HG03571 (cell line): ENCODE measurements at regions not wholly inside any gene's neighbourhood (a gene's known extent, or its start where the extent isn't known, plus 50 kb on each side); places are given as distances from the start of the nearest gene placed in this dataset.

Source experiments
- ATAC-seq: cut with Tn5 transposase; IDR thresholded peaks from one replicate; pipeline ENCODE4 v1.9.1; 2021; ENCODE audit not compliant: unreplicated experiment

DNA sequence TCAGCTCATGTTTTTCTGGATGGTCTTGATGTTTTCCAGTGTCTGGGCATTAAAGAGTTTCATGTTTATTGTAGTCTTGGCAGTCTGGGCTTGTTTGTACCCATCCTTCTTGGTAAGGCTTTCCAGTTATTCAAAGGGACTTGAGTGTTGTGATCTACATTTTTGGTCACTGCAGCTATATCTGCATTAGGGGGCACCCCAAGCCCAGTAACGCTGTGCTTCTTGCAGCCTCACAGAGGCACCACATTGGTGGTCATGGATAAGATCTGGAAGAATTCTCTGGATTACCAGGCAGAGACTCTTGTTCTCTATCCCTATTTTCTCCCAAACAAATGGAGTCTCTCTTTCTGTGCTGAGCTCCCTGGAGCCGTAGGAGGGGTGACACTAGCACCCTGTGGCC lies 451.5 kb upstream of the FAT3 start:
- ATAC-seq: no peak

DNA sequence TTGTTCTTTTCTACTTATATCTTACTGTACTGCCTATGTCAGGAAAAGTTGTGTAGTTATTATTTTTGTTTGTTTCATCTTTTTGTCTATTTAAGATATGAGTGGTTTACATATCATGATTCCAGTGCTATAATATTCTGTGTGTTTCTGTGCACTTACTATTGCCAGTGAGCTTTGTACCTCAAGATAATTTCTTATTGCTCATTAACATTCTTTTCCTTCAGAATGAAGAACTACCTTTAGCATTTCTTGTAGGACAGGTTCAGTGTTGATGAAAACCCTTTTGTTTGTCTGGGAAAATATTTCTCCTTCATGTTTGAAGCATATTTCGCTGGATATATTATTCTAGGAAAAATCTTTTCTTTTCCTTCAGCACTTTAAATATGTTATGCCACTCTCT lies 452.7 kb upstream of the FAT3 start:
- no peak for ATAC-seq

- ATAC-seq: no peak
Measured at GRCh38 chr11:91768783-91769182, 455.8 kb upstream of the FAT3 start.

- no peak for ATAC-seq
Measured at GRCh38 chr11:91763331-91763730, 461.3 kb upstream of the FAT3 start.

DNA sequence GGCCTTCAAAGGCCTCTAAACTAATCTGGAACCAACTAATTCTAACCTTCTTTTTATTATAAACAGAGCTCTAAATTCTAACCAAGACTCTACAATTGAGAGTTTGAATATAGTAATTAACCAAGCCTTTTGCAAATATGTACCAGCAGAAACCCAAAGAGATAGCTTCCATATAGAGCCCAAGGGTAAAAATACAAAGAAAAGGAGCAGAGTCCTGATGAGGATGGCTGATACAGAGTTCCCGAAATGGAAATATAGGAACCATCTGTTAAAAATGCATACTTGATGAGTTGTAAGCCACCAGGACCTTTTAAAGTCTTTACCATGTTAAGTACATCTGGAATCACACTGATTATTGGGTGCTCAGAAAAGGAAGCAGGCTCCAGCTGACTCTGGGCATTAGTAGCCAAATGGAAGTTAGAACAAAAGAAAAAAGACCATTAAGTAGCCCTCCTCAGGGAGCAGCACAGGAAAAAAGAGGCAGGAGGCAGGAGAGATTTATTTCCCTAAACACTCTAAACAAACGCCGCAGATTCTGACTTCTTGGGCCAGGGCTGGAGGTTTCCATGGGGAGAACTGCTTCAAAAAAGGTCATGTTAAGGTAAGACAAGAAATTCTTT lies 463.1 kb upstream of the FAT3 start:
- ATAC-seq: no peak

DNA sequence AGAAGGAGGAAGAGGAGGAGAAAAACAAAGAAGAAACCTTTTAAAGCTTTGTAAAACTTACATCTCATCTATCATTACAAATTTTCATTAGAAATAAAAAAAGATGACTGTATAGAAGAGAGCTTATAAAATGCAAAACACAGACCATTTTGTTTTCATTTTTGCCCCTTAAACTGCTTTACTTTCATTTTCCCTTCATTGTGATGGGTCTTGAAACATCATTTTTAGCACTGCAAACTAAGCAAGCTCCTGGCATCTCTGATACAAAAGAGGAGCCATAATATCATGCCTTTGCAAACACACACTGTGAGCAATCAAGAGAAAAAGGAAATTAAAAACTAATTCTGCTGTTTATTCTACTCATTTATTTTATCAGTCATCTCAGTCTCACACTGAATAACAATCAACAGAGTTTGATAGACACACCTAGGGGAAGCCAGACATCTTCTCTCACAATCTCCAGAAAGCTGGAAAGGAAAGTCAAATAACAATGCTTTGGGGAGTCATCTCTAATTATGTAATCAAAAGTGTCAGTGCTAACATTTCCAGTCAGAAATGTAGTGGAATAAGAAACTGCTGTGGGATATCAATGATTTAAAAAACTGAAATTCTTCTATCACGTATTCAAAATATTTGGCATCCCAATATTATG lies 467.7 kb upstream of the FAT3 start:
- no peak for ATAC-seq

GRCh38 chr11:91755951-91756707 lies 468.5 kb upstream of the FAT3 start:
- ATAC-seq: no peak

- ATAC-seq: no peak
Measured at GRCh38 chr11:91755526-91755925, 469.1 kb upstream of the FAT3 start.

DNA sequence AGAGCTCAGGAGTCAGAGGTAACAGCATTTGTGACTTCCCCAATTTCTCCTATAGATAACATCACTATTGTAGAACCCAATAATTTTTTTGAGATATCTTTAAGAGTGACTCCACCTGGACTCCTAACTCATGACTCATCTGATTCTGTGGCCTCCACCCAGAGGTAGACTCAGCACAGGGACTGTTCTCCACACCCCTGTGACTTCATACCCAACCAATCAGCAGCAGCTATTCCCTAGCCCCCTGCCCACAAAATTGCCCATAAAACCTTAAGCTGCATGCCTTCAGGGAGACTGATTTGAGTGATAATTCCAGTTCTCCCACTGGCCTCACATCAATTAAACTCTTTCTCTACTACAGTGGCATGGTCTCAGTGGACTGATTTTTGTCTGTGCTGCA lies 475.4 kb upstream of the FAT3 start:
- no peak for ATAC-seq

DNA sequence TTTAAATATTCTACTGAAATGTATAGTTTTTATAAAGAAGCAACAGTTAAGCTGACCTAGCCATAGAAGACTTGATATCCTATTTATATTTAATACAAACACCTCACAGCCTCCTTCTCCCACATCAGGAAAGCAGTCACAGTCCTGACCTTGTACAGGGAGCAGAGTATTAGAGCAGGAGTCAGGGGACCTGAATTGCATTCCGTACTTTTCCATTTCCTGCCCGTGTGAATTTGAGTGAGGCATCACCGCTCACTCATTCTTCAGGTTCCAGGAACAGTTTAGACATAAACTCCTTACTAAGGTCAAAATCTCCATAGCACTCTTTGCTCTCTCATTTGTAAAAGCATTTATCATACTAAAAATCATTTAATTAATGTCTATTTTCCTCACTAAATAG lies 482.5 kb upstream of the FAT3 start:
- ATAC-seq: no peak

GRCh38 chr11:91731051-91731450 lies 493.6 kb upstream of the FAT3 start:
- no peak for ATAC-seq

- no peak for ATAC-seq
Measured at GRCh38 chr11:91730620-91731019, 494.0 kb upstream of the FAT3 start.

- ATAC-seq: no peak
Measured at GRCh38 chr11:91730057-91730456, 494.6 kb upstream of the FAT3 start.

- ATAC-seq: no peak
Measured at GRCh38 chr11:91717169-91717568, 507.4 kb upstream of the FAT3 start.

GRCh38 chr11:91707652-91708482 lies 516.8 kb upstream of the FAT3 start:
- ATAC-seq: no peak

DNA sequence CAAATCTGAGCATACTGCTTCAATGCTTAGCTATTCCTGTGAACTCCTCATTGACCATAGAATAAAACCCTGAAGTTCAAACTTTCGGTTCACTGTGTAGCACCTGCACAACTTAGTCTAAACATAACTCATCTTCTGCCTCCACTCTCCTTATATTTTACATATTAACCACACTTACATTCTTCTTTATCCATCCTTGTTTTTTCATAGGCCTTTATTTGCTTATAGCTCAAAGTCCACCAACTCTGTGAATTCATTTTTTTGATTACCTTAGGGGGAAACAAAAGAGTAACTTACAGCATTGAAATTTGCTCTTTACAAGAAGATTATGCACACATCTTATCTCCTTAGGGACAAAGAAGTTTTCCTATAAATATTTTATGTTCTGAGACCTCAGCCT lies 521.6 kb upstream of the FAT3 start:
- ATAC-seq: no peak

DNA sequence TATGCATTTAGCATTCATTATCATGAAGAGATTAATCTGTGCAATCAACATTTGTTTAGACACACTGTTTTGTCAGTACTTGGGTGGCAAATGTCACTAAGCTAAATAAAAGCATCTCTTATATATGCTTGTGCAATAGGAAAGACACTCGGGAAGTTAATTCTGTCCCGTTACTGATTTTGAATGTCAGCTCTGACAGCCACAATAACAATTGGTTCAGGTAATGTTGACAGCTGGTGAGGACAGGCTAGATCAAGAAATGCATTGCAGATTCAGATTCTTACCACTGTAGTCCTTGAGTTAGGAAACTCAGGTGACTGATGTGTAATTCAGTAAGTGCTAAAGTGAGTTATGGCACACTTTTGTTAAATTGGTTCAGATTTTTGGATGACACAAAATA lies 523.8 kb upstream of the FAT3 start:
- no peak for ATAC-seq

- no peak for ATAC-seq
Measured at GRCh38 chr11:91698845-91699244, 525.8 kb upstream of the FAT3 start.

GRCh38 chr11:91694331-91694730 lies 530.3 kb upstream of the FAT3 start:
- ATAC-seq: no peak

DNA sequence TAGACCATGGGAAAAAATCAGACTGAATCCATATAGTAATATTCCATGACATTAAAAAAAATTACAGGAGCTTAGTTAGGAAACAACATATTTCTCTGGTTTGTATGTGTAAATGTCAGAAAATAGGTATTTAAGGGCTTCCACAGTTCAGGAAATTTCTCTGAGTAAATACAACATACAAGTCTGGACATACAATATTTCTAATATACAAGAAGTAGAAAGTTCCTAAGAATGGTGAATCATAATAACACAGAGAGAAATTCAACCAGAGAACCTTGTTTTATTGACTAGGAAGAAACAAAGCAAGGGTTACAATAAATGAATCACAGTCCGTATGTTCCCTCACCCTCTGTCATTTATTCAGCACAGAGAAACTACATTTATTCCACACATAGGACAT lies 532.7 kb upstream of the FAT3 start:
- no peak for ATAC-seq

DNA sequence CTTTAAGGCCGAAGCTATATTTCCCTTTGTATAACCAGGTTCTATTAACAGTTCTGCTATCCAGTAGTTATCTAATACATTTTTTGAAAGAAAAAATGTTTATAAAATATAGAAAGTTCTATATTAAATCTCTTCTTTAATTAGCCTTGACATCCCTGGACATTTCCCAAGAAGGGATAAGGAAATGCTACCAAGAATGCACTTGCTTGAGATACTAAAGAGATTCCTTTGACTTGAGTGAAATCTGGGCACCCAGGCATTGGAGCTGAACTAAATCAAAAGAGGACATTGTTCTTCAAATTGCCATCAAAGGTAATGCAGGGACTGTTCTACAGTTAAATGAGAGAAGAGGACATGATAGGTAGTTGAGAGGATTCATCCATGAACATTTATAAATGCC lies 535.9 kb upstream of the FAT3 start:
- no peak for ATAC-seq

- ATAC-seq: no peak
Measured at GRCh38 chr11:91686700-91687099, 537.9 kb upstream of the FAT3 start.
